Spinal cord (tissue), 9 donors: ENCODE measurements at regions not wholly inside any gene's neighbourhood (a gene's known extent, or its start where the extent isn't known, plus 50 kb on each side); places are given as distances from the start of the nearest gene placed in this dataset.
"Not testable (repeated sequence)": the region's sequence is repeated elsewhere in the genome, so short reads cannot be mapped to it uniquely, and the experiment has no call there.

ENCODE experiments used
- DNase-seq, 6 donors: peaks; one replicate each; pipeline versions ENCODE4 v3.0.0 to v3.0.0-alpha.2; 2013 to 2015; ENCODE audit warnings: low spot score in 6 of 6, low read depth in 4 of 6
- H3K27ac ChIP-seq: one replicate; pipeline ENCODE4 v1.5.1; 2013; ENCODE audit warnings: low read depth, low read length, control low read depth
- H3K27me3 ChIP-seq: one replicate; pipeline ENCODE4 v1.6.1; 2013; ENCODE audit warnings: low read length; ENCODE audit not compliant: control insufficient read depth, insufficient read depth
- H3K36me3 ChIP-seq: one replicate; pipeline ENCODE4 v1.6.1; 2013; ENCODE audit warnings: low read length; ENCODE audit not compliant: control insufficient read depth, insufficient read depth
- H3K4me1 ChIP-seq: one replicate; pipeline ENCODE4 v1.6.1; 2013; ENCODE audit warnings: low read length; ENCODE audit not compliant: control insufficient read depth, insufficient read depth
- H3K4me3 ChIP-seq: one replicate; pipeline ENCODE4 v1.5.1; 2013; ENCODE audit warnings: low read depth, low read length, control low read depth
- H3K9me3 ChIP-seq: one replicate; pipeline ENCODE4 v1.6.1; 2013; ENCODE audit warnings: low read length; ENCODE audit not compliant: control insufficient read depth, insufficient read depth
- WGBS: methylation state at CpG from one replicate; pipeline ENCODE4 v1.1.5; 2013; ENCODE audit warnings: missing lambda C conversion rate; ENCODE audit not compliant: insufficient coverage; 5-methylcytosine and 5-hydroxymethylcytosine counted together
- donor health status: healthy.

DNA sequence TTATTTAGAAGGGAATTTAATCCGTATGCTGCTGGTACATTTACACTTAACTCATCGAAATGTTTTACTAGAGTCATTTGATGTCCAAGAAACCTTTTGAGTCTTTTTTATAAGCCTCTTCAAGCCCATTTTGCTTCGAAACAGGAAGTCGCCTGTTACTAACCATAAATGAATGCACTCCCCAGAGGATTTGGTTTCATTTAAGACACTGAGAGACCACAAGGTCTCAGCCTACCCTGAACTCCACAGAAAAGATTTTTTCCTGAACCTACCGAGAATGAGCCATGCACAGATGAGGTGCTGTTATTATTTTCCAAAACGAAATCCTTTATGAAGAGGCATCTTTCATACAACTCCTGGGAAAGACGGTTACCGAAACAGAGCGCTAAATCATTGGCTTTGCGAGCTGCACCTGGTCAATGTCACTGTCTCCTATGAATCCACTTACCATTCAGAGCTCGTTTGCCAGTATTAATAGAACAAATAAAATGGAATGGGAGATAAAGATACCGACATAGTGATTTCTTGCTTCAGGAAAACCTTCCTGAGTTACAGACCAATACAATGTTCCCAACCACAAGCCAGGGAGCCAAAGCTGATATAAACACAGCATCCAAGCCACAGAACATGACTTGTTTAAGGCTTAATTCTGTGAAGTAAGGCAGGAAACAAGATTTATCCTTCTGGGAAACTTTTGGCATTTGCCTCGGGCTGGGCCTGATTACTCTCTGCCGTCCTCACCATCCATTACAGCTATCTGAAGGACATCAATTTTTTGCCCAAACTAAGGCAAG, 382.1 kb downstream of the OSR1 start:
- H3K4me1 ChIP-seq = peaks cover 3% of the 10 kb centered on the region
- WGBS = 49% methylated on average over 5 of the region's 14 CpGs
- no peaks in the 10 kb centered on the region for H3K9me3 ChIP-seq
- no peaks in the 10 kb centered on the region for H3K36me3 ChIP-seq
- peak in 1 of 6 donors; percentile 29 for DNase-seq
- H3K27me3 ChIP-seq = no peaks in the 10 kb centered on the region
- H3K27ac ChIP-seq = peak overlapping the region; percentile 53
- no peak overlapping the region for H3K4me3 ChIP-seq

DNA sequence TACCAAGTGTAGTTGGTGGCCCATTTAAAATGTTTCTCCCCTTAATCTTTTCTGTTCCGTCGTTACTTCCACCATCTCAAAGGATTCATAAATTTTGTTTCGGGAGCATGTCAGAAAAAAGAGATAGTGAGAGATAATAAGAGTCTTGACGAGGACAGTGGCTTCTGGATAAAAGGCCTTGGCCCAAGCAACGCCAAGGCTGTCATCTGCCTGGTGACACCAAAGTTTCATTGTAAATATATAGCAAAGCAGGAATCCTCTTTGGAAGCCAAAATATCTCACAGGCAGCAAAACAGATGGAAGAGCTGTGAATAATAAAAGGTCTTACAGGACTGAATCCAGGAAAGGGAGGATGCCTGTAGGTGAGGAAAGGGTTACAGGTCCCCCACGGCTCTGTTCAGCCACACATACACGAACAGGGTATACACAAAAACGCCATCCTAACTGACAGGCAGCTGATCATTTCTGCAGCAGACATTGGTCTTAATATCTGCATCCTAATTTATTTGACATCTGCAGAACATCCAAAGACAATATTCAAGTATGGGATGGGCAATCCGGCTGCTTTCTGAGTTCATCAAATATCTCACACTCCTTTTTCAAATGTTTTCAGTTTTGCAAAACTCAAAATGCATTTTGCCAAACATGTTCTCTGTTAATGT, 382.8 kb downstream of the OSR1 start:
- no peaks in the 10 kb centered on the region for H3K36me3 ChIP-seq
- DNase-seq = no peak
- H3K4me1 ChIP-seq = peaks cover 3% of the 10 kb centered on the region
- H3K9me3 ChIP-seq = no peaks in the 10 kb centered on the region
- no peaks in the 10 kb centered on the region for H3K27me3 ChIP-seq
- 33% methylated on average over 3 of the region's 9 CpGs for WGBS
- H3K27ac ChIP-seq = no peak overlapping the region
- no peak overlapping the region for H3K4me3 ChIP-seq

DNA sequence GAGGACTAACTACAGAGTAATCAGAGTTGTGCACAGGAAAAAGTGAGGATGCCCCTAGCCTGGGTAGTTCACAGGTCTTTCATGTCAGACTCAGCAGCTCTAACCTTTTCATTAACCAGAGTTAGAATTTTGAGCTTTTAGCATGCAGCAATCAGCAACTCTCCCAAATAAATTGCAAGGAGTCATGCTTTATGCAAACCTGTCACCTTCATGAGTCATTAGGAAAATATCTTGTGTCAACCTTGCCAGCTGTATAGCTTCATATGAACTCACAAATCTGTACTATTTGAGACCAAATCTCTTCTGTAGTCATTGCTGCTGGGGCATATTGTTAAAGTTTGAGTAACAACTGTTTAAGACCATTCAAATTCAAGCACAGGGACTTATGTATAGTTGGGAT, 382.3 kb upstream of the NT5C1B start:
- H3K36me3 ChIP-seq = no peaks in the 10 kb centered on the region
- H3K4me3 ChIP-seq = no peak overlapping the region
- no peak for DNase-seq
- peaks cover 3% of the 10 kb centered on the region for H3K4me1 ChIP-seq
- H3K27ac ChIP-seq = no peak overlapping the region
- H3K27me3 ChIP-seq = no peaks in the 10 kb centered on the region
- no peaks in the 10 kb centered on the region for H3K9me3 ChIP-seq

DNA sequence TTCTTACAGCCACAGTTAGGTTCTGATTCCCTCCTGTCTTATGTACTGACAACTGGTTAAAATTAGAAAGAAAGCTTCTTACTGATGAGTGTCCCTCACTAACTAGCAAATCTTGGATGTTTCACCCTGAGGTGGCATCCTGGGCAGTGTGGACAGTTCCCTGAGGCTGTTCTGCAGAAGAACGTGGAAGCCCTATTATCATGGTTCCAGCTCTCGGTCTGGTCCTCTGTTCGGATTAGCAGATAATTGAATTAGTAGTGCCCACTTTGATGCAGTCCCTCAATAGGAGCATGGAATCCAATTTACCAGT, 381.7 kb upstream of the NT5C1B start:
- no peak for DNase-seq
- H3K4me1 ChIP-seq = peaks cover 3% of the 10 kb centered on the region
- H3K27ac ChIP-seq = no peak overlapping the region
- H3K27me3 ChIP-seq = no peaks in the 10 kb centered on the region
- no peaks in the 10 kb centered on the region for H3K9me3 ChIP-seq
- H3K4me3 ChIP-seq = no peak overlapping the region
- 80% methylated on average over 2 of the region's 3 CpGs for WGBS
- H3K36me3 ChIP-seq = no peaks in the 10 kb centered on the region

DNA sequence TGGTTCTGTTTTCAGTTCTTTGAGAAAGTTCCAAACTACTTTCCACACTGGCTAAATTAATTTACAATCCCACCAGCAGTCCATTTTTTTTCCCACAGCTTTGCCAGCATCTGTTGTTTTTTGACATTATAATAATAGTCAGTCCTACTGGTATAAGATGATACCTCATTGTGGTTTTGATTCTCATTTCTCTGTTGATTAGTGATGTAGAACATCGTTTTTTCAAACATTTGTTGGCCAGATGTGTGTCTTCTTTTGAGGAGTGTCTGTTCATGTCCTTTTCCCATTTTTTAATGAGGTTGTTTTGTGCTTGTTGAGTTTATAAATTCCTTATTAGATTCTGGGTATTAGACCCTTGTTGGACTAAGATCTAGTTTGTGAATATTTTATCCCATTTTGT, 376.8 kb upstream of the NT5C1B start:
- DNase-seq = no peak
- WGBS = 57% methylated on average over 1 of the region's 1 CpG
- H3K4me1 ChIP-seq = no peaks in the 10 kb centered on the region
- no peaks in the 10 kb centered on the region for H3K36me3 ChIP-seq
- no peak overlapping the region for H3K4me3 ChIP-seq
- H3K9me3 ChIP-seq = no peaks in the 10 kb centered on the region
- no peaks in the 10 kb centered on the region for H3K27me3 ChIP-seq
- no peak overlapping the region for H3K27ac ChIP-seq

DNA sequence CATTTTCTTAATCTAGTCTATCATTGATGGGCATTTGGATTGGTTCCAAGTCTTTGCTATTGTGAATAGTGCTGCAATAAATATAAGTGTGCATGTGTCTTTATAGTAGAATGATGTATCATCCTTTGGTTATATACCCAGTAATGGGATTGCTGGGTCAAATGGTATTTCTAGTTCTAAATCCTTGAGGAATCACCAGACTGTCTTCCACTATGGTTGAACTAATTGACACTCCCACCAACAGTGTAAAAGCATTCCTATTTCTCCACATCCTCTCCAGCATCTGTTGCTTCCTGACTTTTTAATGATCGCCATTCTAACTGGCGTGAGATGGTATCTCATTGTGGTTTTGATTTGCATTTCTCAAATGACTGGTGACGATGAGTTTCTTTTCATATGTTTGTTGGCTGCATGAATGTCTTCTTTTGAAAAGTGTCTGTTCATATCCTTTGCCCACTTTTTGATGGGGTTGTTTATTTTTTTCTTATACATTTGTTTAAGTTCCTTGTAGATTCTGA, 374.4 kb upstream of the NT5C1B start:
- not testable (repeated sequence) for H3K4me3 ChIP-seq, H3K27me3 ChIP-seq, H3K36me3 ChIP-seq, H3K27ac ChIP-seq, DNase-seq, H3K9me3 ChIP-seq, H3K4me1 ChIP-seq
- no CpG with 5 or more reads among the region's 3 CpGs for WGBS

DNA sequence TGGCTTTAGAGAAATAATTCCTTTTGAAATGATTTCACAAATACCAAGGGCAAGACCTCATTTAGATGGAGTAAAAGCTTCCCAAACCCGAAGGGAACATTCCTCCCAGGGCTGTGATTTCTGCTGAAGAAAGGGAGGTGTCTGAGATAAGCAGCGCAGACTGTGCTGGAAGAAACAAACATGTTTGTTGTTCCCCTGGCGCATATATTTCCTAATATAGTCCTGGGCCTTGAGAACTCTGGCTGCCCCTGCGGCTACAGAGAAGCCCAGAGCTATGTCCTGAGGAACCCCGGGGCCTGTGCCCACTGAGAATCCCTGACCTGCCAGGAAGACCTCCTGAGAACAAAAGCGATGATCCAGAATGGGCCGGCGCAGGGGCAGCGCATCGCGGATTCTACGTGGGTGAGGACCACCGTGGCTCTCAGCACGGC, 372.6 kb upstream of the NT5C1B start:
- whole genome bisulfite sequencing = 94% methylated on average over 12 of the region's 14 CpGs
- no peaks in the 10 kb centered on the region for H3K27me3 ChIP-seq
- no peak overlapping the region for H3K4me3 ChIP-seq
- H3K27ac ChIP-seq = no peak overlapping the region
- no peaks in the 10 kb centered on the region for H3K4me1 ChIP-seq
- no peak for DNase-seq
- H3K9me3 ChIP-seq = no peaks in the 10 kb centered on the region
- no peaks in the 10 kb centered on the region for H3K36me3 ChIP-seq

DNA sequence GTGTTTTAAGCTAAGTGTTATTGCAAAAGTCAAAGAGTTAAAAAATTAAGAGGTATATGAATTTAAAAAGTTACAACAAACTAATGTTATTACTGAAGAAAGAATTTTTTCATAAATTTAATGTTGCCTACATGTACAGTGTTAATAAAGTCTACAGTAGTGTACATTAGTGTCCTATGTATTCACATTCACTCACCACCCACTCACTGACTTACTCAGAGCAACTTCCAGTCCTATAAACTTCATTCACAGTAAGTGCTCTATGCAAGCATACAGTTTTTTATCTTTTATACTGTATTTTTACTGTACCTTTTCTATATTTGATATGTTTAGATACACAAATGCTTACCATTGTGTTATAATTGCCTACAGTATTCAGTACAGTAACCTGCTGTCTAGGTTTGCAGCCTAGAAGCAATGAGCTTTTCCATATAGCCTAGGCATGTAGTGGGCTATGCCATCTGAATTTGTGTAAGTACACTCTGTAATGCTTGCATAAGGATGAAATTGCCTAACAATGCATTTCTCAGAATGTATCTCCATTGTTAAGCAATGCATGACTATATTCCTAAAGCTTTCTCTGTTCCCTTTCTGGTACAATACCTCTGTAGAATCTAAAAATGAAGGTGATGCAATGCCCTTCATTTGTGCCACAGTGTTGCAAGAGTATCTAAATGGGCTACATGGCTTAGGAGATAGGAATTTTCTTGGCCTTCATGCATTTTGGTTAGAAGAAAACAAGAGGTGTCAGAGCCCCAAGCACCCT, 370.8 kb upstream of the NT5C1B start:
- no peaks in the 10 kb centered on the region for H3K27me3 ChIP-seq
- no peak overlapping the region for H3K27ac ChIP-seq
- H3K9me3 ChIP-seq = no peaks in the 10 kb centered on the region
- H3K4me1 ChIP-seq = no peaks in the 10 kb centered on the region
- H3K36me3 ChIP-seq = no peaks in the 10 kb centered on the region
- no peak for DNase-seq
- H3K4me3 ChIP-seq = no peak overlapping the region

DNA sequence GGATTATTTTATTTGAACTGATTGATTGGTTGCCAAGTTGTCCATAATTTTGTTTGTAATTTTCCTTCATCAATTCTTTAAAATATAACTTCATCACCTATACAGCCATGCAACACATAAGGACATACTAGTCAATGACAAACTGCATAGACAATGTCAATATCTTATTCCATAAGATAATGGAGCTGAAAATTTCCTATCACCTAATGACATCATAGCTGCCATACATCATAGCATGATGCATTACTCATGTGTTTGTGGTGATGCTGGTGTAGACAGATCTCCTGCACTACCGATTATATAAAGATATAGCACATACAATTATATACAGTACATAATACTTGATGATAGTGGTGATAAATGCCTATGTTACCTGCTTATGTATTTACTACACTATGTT, 369.8 kb upstream of the NT5C1B start:
- no peak overlapping the region for H3K27ac ChIP-seq
- peaks cover 2% of the 10 kb centered on the region for H3K9me3 ChIP-seq
- H3K4me1 ChIP-seq = no peaks in the 10 kb centered on the region
- WGBS = no CpG with 5 or more reads among the region's 1 CpG
- H3K36me3 ChIP-seq = no peaks in the 10 kb centered on the region
- H3K4me3 ChIP-seq = no peak overlapping the region
- H3K27me3 ChIP-seq = no peaks in the 10 kb centered on the region
- no peak for DNase-seq
